NOMO-1 treated with DMSO at 0.1 percent for 48 hours (cell line): ENCODE measurements at regions not wholly inside any gene's neighbourhood (a gene's known extent, or its start where the extent isn't known, plus 50 kb on each side); places are given as distances from the start of the nearest gene placed in this dataset.
A peak's percentile ranks its signal among the peaks of the same experiment; 100 is the strongest.
"Not testable (repeated sequence)": the region's sequence is repeated elsewhere in the genome, so short reads cannot be mapped to it uniquely, and the experiment has no call there.

Experiments
- DNase-seq: peaks from one replicate; lab custom pipeline; 2025; ENCODE audit not compliant: unreplicated experiment; lab: John Stamatoyannopoulos, UW

DNA sequence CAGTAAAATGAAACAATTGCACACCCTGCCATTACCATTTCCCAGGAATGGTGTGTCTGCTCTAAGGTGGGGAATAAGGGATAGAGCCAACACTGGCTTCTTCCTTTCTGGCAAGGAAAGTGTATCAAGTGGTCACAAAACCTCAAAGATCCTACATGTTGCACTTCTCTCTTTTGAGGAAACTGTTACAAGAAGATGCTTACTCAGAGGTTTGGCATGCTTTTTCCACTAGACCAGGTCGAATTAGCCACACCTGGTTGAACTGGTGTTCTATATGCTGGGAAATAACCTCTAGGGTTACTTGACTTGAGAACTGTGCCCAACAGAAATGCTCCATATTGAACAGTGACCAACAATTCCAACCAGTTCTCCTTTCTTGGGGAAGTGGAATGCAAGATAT is 102.9 kb downstream of the LRRN1 start:
- no peak for DNase-seq

DNA sequence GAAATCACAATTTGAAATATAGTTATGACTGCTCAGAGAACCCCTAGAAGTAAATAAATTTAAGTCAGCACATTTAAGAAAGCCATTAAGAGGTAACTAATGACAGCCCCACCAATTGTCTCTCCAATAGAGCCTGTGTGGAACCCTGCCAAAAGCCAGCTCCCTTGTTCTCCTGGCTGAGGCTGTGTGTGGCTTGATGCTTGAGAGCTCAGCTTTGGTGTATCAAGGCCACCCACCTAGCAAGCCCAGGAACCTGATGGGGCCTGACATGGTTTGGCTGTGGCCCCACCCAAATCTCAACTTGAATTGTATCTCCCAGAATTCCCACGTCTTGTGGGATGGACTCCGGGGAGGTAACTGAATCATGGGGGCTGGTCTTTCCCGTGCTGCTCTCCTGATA is 106.9 kb downstream of the LRRN1 start:
- no peak for DNase-seq

GRCh38 chr3:3907023-3907422 is 107.8 kb downstream of the LRRN1 start:
- DNase-seq = peak; percentile 66

DNA sequence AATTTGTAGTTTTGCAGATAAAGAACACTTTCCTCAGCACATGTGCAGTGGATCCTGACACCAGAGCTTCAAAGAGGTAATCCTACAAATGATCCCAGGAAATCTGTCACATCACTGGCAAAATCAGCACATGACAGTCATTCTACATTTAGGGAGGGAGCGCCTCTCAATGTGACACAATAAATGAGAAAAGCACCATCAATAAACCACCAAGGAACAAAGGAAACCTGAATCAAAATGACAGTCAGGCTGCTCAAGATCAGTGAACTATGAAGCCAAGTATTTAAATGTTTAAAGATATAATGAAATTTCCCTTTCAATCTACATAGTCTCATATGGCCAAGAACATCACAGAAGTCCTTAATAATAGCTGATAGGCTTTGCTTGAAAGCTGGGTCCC is 119.5 kb downstream of the LRRN1 start:
- DNase-seq = no peak

- no peak for DNase-seq
These were observed 120.1 kb downstream of the LRRN1 start for GRCh38 chr3:3919316-3919715.

GRCh38 chr3:3923619-3924018 is 124.4 kb downstream of the LRRN1 start:
- no peak for DNase-seq

- DNase-seq = no peak
These were observed 128.0 kb downstream of the LRRN1 start for GRCh38 chr3:3927198-3927597.

- DNase-seq = no peak
These were observed 128.7 kb downstream of the LRRN1 start for GRCh38 chr3:3927965-3928364.

- DNase-seq = not testable (repeated sequence)
These were observed 142.1 kb downstream of the LRRN1 start for GRCh38 chr3:3941380-3941779.

DNA sequence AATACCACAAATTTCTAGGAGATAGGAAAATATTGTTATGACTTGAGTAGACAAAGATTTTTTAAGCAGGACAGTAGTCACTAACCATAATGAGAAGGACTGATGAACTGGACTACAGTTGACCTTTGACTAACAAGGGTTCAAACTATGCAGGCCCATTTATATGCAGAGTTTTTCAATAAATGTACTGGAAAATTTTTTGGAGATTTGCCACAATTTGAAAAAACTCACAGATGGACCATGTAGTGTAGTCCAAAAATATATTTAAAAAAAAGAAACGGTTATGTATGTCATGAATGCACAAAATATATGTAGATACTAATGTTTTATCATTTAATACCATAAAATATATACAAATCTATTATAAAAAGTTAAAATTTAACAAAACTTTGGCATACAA is 151.8 kb downstream of the LRRN1 start:
- no peak for DNase-seq

DNA sequence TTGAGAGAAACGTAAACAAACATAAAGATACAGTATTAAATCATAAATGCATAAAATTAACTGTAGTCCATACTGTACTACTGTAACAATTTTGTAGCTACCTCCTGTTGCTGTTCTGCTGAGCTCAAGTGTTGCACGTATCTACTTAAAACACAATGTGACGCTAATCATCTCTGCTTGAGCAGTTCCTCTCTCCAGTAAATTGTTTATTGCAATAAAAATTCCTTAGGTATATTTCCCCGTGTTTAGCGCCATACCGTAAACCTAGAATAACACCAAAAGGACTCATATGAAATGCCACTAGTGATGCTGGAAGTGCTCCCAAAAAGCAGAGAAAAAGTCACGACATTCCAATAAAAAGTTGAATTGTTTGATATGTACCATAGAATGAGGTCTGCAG is 152.3 kb downstream of the LRRN1 start:
- DNase-seq = no peak

DNA sequence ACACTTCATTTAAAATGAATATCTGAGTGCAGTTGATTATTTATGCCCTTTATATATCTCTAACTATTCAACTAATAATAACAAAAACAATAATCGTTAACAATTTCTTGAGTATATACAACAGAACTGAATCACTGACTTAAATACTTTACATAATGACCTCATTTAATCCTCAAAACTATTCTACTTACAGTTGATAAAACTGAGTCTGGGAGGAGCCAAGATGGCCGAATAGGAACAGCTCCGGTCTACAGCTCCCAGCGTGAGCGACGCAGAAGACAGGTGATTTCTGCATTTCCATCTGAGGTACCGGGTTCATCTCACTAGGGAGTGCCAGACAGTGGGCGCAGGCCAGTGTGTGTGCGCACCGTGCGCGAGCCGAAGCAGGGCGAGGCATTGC is 163.6 kb downstream of the LRRN1 start:
- not testable (repeated sequence) for DNase-seq

DNA sequence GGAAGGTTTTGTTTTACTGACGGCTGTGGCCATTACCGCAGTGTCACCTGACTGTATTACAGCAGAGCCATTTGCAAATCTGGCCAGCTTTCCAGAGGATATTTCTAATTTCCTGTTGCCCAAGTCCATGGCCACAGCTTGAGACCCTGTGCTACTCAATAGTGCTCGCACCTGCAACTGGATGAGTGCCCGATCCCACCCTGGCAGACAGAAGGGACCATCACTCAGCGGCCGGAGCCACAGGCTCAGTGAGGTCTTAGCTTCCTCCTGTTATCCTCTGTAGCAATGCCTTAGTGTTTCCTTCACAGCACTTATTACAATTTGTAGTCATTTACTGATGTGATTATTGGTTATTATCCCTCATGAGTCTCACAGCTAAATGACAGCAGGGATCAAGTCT is 184.8 kb downstream of the LRRN1 start:
- no peak for DNase-seq

DNA sequence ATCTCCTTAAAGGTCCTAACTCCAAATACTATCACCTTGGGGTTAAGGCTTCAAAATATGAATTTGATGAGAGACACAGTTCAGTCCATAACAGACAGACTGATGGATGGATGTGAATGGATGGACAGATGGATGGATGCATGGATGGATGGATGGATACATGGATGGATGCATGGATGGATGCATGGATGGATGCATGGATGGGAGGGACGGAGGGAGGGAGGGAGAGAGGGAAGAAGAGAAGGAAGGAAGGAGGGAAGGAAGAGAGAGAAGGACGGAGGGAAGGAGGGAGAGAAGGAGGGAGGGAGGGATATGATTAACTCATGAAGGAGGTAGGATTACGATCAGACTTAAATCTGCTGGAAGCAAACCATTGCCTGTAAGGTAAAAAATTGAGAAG is 192.4 kb downstream of the LRRN1 start:
- DNase-seq = no peak

DNA sequence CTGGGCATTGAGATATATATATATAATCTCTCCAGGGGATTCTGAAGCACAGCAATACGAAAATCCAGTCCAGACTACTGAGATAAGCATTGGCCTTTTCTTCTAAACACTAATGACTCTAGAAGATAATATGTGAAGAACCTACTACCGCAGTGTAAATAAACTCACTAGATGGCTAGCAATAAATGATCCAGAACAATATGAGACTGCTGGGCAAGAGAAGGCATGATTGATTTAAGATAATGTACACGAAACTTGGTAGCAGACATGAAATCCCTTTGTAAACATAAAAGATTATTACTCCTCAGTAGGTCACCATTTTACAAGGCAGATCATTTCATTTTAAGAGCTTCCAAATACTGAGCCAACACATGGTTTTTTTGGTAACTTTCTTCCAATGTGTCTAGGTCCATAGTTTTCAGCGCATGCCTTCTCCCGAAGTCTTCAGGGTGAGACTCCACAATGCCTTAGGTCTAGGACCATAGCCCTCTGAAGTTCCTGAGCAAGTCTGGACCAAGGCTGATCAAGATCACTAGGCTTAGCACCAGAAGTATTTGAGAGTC is 193.2 kb downstream of the LRRN1 start:
- DNase-seq = no peak

DNA sequence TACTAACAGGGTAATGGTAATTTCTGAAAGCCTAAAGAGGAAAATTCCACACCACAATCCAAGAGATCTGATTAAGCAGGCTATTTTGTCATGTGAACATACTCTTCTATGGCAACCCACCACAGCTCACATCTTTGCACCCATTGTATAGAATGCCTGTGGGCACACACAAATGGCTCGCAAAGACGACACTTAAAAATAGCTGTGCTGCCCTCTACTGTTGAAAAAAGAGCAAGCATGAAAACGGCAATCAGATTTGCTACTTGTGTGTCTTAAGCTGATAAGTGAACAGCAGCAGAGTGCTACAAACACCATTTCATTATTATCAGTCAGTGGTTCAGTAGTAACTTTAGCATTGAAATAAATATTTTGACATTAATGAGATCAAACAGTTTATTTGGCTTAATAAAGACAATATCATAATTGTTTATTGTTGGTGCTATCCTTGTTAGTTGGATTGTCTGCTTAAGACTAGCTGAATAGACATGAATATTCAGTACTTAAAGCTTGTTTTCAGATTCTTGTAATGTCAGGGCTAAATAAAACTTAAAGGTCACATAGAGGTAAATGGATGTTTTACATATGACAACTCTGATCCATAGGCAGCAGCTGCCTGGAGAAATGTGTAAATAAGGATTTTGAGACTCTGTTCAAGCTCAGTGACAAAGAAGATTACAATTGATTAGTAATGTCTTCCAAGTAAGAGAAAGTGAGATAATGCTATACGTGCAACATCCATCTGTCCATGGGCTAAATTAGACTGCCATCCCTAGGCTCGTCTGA is 199.1 kb downstream of the LRRN1 start:
- peak; percentile 45 for DNase-seq

- DNase-seq = not testable (repeated sequence)
These were observed 200.1 kb downstream of the LRRN1 start for GRCh38 chr3:3999340-3999739.

DNA sequence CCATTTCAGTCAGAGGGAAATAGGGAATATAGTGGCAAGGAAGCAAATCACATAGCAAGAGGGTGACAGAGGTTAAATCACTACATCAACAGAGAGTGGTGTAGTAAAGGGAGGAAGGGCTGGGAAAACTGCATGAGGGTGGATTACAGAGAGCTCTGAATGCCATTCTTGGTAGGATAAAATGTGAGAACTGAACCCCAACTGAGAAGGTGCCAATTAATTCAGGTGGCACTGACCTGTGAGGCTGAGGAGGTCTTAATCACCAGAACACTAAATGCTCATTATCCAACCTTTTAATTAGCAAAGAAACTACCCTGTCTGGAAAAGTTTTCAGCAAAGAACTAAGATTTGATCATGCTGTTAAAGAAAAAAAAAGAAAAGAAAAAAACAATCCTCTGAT is 202.7 kb downstream of the LRRN1 start:
- no peak for DNase-seq

DNA sequence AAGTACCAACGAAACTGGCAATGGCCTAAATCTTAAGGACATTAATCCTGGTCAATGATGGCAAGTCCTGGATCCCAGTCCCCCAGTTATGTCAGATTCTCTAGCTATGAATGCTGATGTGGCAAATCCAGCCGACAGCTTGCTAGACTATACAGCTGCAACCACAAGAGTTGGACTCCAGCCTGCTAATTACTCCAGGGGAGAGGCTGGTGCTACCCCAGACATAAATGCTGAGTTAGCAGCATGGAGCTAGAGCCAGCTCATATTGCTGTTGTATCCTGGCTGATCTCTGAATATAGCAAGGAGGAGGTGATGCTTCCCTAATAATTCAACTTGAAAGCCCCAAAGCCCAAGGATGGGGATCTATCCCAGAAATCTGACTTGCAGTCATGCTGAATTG is 207.1 kb downstream of the LRRN1 start:
- no peak for DNase-seq

DNA sequence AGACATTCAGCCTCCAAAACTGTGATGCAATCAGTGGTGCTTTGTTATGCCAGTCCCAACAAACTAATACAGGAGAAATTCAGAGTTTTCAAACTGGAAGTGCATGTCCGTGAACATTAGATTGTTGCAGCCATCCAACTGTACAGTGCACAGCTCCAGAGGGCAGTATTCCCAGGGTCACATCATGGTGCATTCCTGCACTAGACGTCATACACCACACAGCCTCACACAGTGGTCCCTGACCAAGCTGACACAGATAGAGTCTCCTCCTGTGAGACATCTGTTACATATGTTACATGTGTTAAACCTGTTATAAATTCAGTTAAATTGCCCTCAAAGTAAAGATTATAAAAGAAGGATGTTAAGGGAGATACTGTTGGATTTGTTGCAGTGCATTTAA is 209.0 kb downstream of the LRRN1 start:
- no peak for DNase-seq

- DNase-seq = no peak
These were observed 211.9 kb downstream of the LRRN1 start for GRCh38 chr3:4011166-4011565.

DNA sequence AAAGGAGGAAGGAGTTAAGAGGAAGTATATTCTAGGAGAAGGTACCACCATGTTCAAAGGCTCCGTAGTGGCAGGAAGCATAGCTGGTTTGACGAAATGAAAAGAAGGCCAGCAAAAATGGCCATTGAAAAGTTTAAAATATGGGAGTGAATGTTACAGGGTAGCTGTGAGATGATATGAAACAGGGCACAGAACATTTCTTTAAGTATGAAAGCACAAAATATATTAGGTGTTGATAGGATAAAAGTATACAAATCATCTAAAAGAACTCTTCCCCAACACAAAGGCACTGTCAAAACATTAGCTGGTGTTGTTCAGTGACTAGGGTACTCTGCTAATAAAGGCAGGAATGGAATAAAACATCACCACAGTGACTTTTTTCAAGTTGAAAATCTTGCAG is 216.2 kb downstream of the LRRN1 start:
- DNase-seq = peak; percentile 1

- no peak for DNase-seq
These were observed 220.3 kb downstream of the LRRN1 start for GRCh38 chr3:4019501-4019900.
